NT2/D1 (cell line): ENCODE measurements at regions not wholly inside any gene's neighbourhood (a gene's known extent, or its start where the extent isn't known, plus 50 kb on each side); places are given as distances from the start of the nearest gene placed in this dataset.

Experiments
- DNase-seq: peaks from one replicate; pipeline ENCODE4 v3.0.0-alpha.2; 2011; ENCODE audit warnings: low read depth, low spot score
- H3K27me3 ChIP-seq: 2 replicates; pipeline ENCODE4 v1.6.0; 2011; ENCODE audit warnings: mild to moderate bottlenecking; ENCODE audit not compliant: insufficient read length, insufficient read depth
- H3K36me3 ChIP-seq: 2 replicates; pipeline ENCODE4 v1.6.1; 2011; ENCODE audit warnings: mild to moderate bottlenecking, low read length, mixed read lengths; ENCODE audit not compliant: insufficient read depth, insufficient read length
- H3K4me1 ChIP-seq: 2 replicates; pipeline ENCODE4 v1.5.1; 2011; ENCODE audit not compliant: insufficient read depth, insufficient read length
- H3K4me3 ChIP-seq: 2 replicates; pipeline ENCODE4 v1.5.1; 2011; ENCODE audit warnings: low read depth; ENCODE audit not compliant: insufficient read length
- H3K9ac ChIP-seq: 2 replicates; pipeline ENCODE4 v1.6.0; 2011; ENCODE audit warnings: low read depth; ENCODE audit not compliant: insufficient read length
- H3K9me3 ChIP-seq: 2 replicates; pipeline ENCODE4 v1.5.1; 2011; ENCODE audit warnings: mild to moderate bottlenecking, low read length; ENCODE audit not compliant: insufficient read depth
- SUZ12 ChIP-seq: IDR thresholded peaks from 2 replicates; pipeline ENCODE4 v1.6.1; 2011; ENCODE audit not compliant: insufficient read length, insufficient read depth; ENCODE audit errors: extremely low read depth
- YY1 ChIP-seq: IDR thresholded peaks from 2 replicates; pipeline ENCODE4 v1.6.1; 2011; ENCODE audit not compliant: insufficient read length, insufficient read depth
- ZNF274 ChIP-seq: IDR thresholded peaks from 2 replicates; pipeline ENCODE4 v1.6.1; 2011; ENCODE audit warnings: mild to moderate bottlenecking, low read depth, low read length

GRCh38 chr3:102295756-102296155, 139.1 kb upstream of the ZPLD1 start:
- Histone ChIP-seq H3K9ac (no peak overlapping the region), H3K9me3 (peaks cover 4% of the 10 kb centered on the region; the same call in 1 of the 2 replicates), H3K27me3 (no peaks in the 10 kb centered on the region), H3K4me3 (no peak overlapping the region), H3K4me1 (no peaks in the 10 kb centered on the region), H3K36me3 (no peaks in the 10 kb centered on the region)
- TF ChIP-seq SUZ12 (no peak), YY1 (no peak), ZNF274 (no peak)
- DNase-seq = no peak

DNA sequence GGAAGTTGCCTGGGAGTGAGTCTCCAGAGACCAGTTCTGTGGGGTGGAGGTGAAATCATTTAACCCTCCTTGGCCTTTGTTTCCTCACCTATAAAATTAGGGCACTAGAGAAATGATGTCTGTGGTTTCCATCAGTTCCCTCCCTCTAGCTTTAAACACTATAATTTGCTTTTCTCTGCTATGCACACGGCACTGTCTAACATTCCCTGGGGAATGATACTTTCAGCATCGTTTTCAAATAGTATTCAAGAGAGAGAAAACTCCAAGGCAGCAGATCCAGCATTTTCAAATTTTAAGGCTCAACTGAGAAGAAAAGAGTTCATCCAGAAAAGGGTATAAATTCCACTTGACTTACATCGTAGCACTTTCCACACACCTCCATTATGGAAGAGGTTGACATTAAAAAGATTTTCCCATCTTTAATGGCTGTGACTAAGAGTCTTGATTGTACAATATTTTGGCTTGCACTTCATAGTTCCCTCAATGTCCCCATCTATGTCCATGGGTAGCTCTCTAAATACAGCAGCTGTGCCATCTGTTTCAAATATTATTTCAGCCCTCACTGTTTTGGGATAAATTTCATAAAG, 137.7 kb upstream of the ZPLD1 start:
- Histone ChIP-seq H3K36me3 (no peaks in the 10 kb centered on the region), H3K4me3 (no peak overlapping the region), H3K9me3 (peaks cover 4% of the 10 kb centered on the region; the same call in 1 of the 2 replicates), H3K27me3 (no peaks in the 10 kb centered on the region), H3K4me1 (no peaks in the 10 kb centered on the region), H3K9ac (no peak overlapping the region)
- no peak for DNase-seq
- TF ChIP-seq ZNF274 = no peak
- TF ChIP-seq YY1 = no peak
- no peak for TF ChIP-seq SUZ12

- no peak overlapping the region for H3K9ac ChIP-seq
- no peak overlapping the region for H3K4me3 ChIP-seq
- no peaks in the 10 kb centered on the region for H3K36me3 ChIP-seq
- TF ChIP-seq YY1 = no peak
- TF ChIP-seq SUZ12 = no peak
- TF ChIP-seq ZNF274 = no peak
- no peaks in the 10 kb centered on the region for H3K27me3 ChIP-seq
- H3K9me3 ChIP-seq = peaks cover 4% of the 10 kb centered on the region; the same call in 1 of the 2 replicates
- H3K4me1 ChIP-seq = no peaks in the 10 kb centered on the region
- DNase-seq = no peak
Observed at GRCh38 chr3:102299125-102299877, 135.5 kb upstream of the ZPLD1 start.

DNA sequence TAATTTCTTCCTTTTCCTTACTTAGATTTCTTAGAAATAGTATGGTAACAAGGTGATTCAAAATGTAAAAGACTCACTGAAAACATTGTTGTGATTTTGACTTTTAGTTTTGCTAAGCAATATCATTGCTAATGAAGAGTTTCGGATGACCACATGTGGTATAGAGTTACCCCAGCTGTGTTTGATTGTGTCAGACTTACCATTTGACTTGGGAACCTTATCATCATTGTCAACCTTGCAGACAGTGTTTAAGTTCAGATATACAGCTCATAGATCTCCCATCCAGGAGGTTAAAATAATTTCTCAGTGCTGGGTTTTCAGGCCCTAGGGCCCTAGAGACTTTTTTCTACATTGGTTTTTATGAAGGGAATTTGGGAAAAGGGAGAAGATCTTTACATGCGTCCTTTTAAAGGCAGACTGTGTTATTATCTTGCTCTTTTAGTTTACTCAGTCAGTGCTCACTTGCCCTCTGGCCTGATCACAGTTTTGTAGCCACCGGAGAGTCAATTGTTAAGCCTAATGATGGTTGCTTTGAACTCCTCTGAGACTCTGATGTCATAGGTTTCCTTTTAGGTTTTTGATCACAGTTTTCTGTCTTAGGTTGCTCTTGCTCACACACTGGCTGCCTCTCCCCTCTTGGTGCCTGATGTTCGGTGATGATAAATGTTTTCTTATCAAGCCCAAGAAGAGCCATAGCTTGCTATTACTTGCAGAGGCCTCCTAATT, 133.5 kb upstream of the ZPLD1 start:
- DNase-seq = no peak
- no peaks in the 10 kb centered on the region for H3K4me1 ChIP-seq

GRCh38 chr3:102302020-102302419, 132.8 kb upstream of the ZPLD1 start:
- DNase-seq = no peak
- Histone ChIP-seq H3K9me3 (no peaks in the 10 kb centered on the region), H3K36me3 (no peaks in the 10 kb centered on the region), H3K4me1 (no peaks in the 10 kb centered on the region), H3K9ac (no peak overlapping the region), H3K4me3 (no peak overlapping the region), H3K27me3 (no peaks in the 10 kb centered on the region)
- TF ChIP-seq SUZ12 = no peak
- TF ChIP-seq ZNF274 = no peak
- no peak for TF ChIP-seq YY1

More for the DNA sequence above, 133.5 kb upstream of the ZPLD1 start:
- no peak for TF ChIP-seq YY1
- no peak for TF ChIP-seq SUZ12
- Histone ChIP-seq H3K9ac (no peak overlapping the region), H3K27me3 (no peaks in the 10 kb centered on the region), H3K36me3 (no peaks in the 10 kb centered on the region), H3K4me3 (no peak overlapping the region), H3K9me3 (no peaks in the 10 kb centered on the region)

- Histone ChIP-seq H3K4me3 (no peak overlapping the region), H3K4me1 (no peaks in the 10 kb centered on the region), H3K36me3 (no peaks in the 10 kb centered on the region), H3K9me3 (no peaks in the 10 kb centered on the region), H3K27me3 (no peaks in the 10 kb centered on the region), H3K9ac (no peak overlapping the region)
- no peak for DNase-seq
- TF ChIP-seq ZNF274 (no peak), SUZ12 (no peak), YY1 (no peak)
Observed at GRCh38 chr3:102304550-102304949, 130.3 kb upstream of the ZPLD1 start.

GRCh38 chr3:102307442-102307841, 127.4 kb upstream of the ZPLD1 start:
- Histone ChIP-seq H3K9ac (no peak overlapping the region), H3K4me1 (no peaks in the 10 kb centered on the region), H3K27me3 (no peaks in the 10 kb centered on the region), H3K9me3 (no peaks in the 10 kb centered on the region), H3K36me3 (no peaks in the 10 kb centered on the region), H3K4me3 (no peak overlapping the region)
- DNase-seq = peak; percentile 15
- TF ChIP-seq SUZ12 (no peak), YY1 (no peak), ZNF274 (no peak)
